GM12874 (cell line): ENCODE measurements at regions not wholly inside any gene's neighbourhood (a gene's known extent, or its start where the extent isn't known, plus 50 kb on each side); places are given as distances from the start of the nearest gene placed in this dataset.

ENCODE experiments used
- TF ChIP-seq, protein P1 (sequence below): IDR thresholded peaks from 2 replicates; pipeline ENCODE4 v1.5.1; 2011; ENCODE audit warnings: low read depth, mild to moderate bottlenecking, control low read depth, low read length, moderate library complexity; ENCODE audit not compliant: insufficient read depth

DNA sequence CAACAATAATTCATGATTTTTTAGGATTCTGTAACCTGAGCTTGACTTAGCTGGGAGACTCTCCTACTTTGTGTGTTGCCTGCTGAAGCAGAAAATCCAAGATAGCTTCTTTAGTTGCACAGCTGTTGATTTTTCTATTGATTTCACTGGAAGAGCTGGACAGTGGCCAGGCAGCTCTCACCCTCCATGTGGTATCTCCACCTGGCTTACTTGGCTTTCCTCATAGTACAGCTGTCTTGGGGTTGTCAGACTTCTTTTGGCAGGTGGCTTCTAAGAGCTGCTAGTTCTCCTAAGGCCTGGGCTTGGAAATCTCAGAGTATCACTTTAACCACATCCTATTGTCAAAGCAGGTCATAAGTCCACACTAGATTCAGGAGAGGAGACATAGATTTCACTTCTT lies 130.8 kb upstream of the SPON1 start:
- TF ChIP-seq, protein P1, sequence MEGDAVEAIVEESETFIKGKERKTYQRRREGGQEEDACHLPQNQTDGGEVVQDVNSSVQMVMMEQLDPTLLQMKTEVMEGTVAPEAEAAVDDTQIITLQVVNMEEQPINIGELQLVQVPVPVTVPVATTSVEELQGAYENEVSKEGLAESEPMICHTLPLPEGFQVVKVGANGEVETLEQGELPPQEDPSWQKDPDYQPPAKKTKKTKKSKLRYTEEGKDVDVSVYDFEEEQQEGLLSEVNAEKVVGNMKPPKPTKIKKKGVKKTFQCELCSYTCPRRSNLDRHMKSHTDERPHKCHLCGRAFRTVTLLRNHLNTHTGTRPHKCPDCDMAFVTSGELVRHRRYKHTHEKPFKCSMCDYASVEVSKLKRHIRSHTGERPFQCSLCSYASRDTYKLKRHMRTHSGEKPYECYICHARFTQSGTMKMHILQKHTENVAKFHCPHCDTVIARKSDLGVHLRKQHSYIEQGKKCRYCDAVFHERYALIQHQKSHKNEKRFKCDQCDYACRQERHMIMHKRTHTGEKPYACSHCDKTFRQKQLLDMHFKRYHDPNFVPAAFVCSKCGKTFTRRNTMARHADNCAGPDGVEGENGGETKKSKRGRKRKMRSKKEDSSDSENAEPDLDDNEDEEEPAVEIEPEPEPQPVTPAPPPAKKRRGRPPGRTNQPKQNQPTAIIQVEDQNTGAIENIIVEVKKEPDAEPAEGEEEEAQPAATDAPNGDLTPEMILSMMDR, result no peak

- TF ChIP-seq, protein P1, result peak; percentile 37; the same call in 1 of the 2 replicates
Measured at GRCh38 chr11:13834463-13834862, 128.1 kb upstream of the SPON1 start.

DNA sequence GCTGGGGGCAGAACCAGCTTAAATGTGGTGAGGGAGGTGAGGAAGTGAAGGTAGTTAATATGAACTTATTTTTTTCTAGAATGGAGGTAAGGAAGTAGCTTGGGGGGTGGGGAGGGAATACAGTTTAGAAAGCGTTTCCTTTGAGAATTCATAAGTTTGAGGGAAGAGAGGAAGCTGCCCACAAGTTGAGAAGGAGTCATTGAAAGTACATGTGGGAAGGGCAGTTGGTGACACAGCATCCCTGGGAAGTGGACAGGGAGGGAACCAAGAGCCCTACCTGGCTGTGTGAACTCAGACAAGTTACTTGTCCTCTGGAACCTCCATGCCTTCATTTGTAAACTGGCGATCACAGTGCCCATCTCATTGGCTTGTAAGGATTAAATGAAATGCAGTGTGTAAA lies 125.9 kb upstream of the SPON1 start:
- TF ChIP-seq, protein P1, result no peak

DNA sequence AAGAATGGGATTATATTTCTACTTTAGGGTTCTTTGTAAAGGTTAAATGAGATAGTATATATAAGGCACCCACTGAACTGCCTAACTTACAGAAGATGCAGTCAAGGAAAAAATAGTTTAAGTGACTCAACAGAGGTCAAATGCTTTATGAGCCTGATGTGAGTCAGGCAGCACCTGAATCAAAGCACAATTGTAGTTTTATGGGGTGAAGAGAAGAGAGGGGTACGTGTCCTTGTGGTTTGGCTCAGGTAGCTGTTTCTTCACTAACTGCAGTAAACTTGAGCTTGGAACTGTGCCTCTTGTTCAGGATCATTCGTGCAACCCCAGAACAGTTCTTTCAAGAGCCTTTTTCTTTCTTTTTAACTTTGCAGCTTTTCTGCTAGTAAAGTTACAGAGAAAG lies 125.2 kb upstream of the SPON1 start:
- TF ChIP-seq, protein P1, result no peak

GRCh38 chr11:13841393-13841792 lies 121.1 kb upstream of the SPON1 start:
- TF ChIP-seq, protein P1, result no peak

DNA sequence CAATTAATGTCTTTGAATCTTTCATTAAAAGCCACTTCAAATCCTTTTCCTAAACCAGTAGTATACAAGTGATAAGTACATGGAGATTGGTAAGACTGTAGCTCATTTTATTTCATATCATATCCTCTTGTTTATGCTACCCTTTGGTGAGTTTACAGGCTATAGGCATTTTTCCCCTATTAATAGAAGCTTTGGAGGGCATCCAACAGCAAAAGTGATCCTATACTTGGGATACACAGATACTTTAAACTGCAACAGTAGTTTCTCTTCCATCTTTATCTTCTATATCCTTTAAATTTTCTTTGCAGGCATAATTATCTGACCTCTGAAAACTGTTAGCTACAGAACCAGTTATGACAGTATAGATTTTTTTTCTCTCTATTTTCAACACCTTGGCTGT lies 114.5 kb upstream of the SPON1 start:
- TF ChIP-seq, protein P1, result no peak

GRCh38 chr11:13850231-13851005 lies 112.1 kb upstream of the SPON1 start:
- TF ChIP-seq, protein P1, result no peak
